Lower lobe of right lung (tissue), 2 donors: ENCODE measurements at regions not wholly inside any gene's neighbourhood (a gene's known extent, or its start where the extent isn't known, plus 50 kb on each side); places are given as distances from the start of the nearest gene placed in this dataset.

Experiments
- ATAC-seq, 2 donors: fragments of 200-7000 bp; cut with Tn5 transposase; one replicate each; pipeline ENCODE4 v1.9.1; 2020 to 2022; ENCODE audit warnings: mild to moderate bottlenecking in 2 of 2, moderate library complexity in 2 of 2
- DNase-seq: peaks from one replicate; pipeline ENCODE4 v3.0.0-alpha.2; 2020
- H3K27ac ChIP-seq: fragments of 200-600 bp; one replicate; pipeline ENCODE4 v1.8.0; 2022
- H3K27me3 ChIP-seq: fragments of 200-600 bp; one replicate; pipeline ENCODE4 v1.8.0; 2022; ENCODE audit warnings: low read depth
- H3K36me3 ChIP-seq: fragments of 200-600 bp; one replicate; pipeline ENCODE4 v1.8.0; 2022; ENCODE audit warnings: mild to moderate bottlenecking
- H3K4me1 ChIP-seq: fragments of 200-600 bp; one replicate; pipeline ENCODE4 v1.8.0; 2022
- H3K4me3 ChIP-seq: fragments of 200-600 bp; one replicate; pipeline ENCODE4 v1.8.0; 2022; ENCODE audit warnings: mild to moderate bottlenecking
- H3K9me3 ChIP-seq: fragments of 200-600 bp; one replicate; pipeline ENCODE4 v1.8.0; 2022
- CTCF ChIP-seq: fragments of 200-600 bp; IDR thresholded peaks from one replicate; pipeline ENCODE4 v1.8.0; 2022; ENCODE audit warnings: antibody characterized with exemption, mild to moderate bottlenecking
- intact Hi-C: fragments of 100-400 bp; cut with DNase I; formaldehyde crosslinking; loops from one replicate; pipeline ENCODE4 v1.11.0; 2022
- donor health status: DM: no; HTN: yes; CAD: no; lungs with severe emphysema.

DNA sequence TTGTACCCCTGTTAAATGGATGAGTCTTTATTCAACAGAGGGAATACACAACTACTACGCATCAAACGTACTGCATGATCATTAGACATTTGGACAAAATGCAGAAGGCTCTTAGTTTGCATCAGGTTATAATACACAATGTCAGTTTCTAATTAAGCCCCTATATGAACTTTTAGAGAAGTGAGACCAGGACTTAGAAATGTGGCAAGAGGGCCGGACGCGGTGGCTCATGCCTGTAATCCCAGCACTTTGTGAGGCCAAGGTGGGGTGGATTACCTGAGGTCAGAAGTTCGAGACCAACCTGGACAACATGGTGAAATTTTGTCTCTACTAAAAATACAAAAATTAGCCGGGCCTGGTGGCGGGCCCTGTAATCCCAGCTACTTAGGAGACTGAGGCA lies 76.3 kb upstream of the MGMT start:
- intact Hi-C loops = no loop called here
- no peak overlapping the region for H3K4me3 ChIP-seq
- H3K36me3 ChIP-seq = no peaks in the 10 kb centered on the region
- peaks cover 12% of the 10 kb centered on the region for H3K27me3 ChIP-seq
- ATAC-seq = no peak
- H3K9me3 ChIP-seq = no peaks in the 10 kb centered on the region
- TF ChIP-seq CTCF = no peak
- no peak for DNase-seq
- no peaks in the 10 kb centered on the region for H3K4me1 ChIP-seq
- H3K27ac ChIP-seq = no peak overlapping the region

GRCh38 chr10:129391464-129391863 lies 75.6 kb upstream of the MGMT start:
- no peak for ATAC-seq
- no peaks in the 10 kb centered on the region for H3K9me3 ChIP-seq
- peaks cover 12% of the 10 kb centered on the region for H3K27me3 ChIP-seq
- no peaks in the 10 kb centered on the region for H3K4me1 ChIP-seq
- H3K27ac ChIP-seq = no peak overlapping the region
- no peak for DNase-seq
- H3K36me3 ChIP-seq = no peaks in the 10 kb centered on the region
- intact Hi-C loops = no loop called here
- H3K4me3 ChIP-seq = no peak overlapping the region
- no peak for TF ChIP-seq CTCF

DNA sequence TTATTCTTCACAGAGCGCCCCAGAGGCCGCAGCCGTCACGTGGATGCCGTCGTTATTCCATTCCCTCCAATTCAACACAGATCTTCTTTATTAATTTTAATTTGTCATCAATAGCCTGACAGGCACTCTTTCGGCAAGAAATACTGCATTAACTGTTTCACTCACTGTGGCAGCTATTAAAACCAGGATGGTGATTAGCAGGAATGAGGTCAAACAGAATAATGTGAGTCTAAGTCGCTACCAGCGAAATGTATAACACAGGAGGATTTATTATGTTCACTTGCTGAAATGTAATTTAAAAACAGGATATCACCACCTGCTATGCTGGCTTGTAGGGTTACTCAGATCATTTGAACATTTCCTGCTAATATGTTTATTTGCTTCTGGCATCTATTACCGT lies 74.2 kb upstream of the MGMT start:
- Histone ChIP-seq H3K9me3 (no peaks in the 10 kb centered on the region), H3K4me1 (no peaks in the 10 kb centered on the region), H3K27me3 (peaks cover 12% of the 10 kb centered on the region), H3K27ac (no peak overlapping the region), H3K4me3 (no peak overlapping the region), H3K36me3 (no peaks in the 10 kb centered on the region)
- no peak for DNase-seq
- no peak for ATAC-seq
- intact Hi-C loops = no loop called here
- no peak for TF ChIP-seq CTCF

GRCh38 chr10:129393812-129394211 lies 73.2 kb upstream of the MGMT start:
- no peak for DNase-seq
- TF ChIP-seq CTCF = no peak
- ATAC-seq = no peak

GRCh38 chr10:129394518-129395328 lies 72.3 kb upstream of the MGMT start:
- no peak for TF ChIP-seq CTCF
- no peaks in the 10 kb centered on the region for H3K9me3 ChIP-seq
- intact Hi-C loops = no loop called here
- H3K27me3 ChIP-seq = peaks cover 12% of the 10 kb centered on the region
- H3K4me3 ChIP-seq = no peak overlapping the region
- H3K27ac ChIP-seq = no peak overlapping the region
- DNase-seq (no peak), ATAC-seq (no peak)
- H3K4me1 ChIP-seq = no peaks in the 10 kb centered on the region
- H3K36me3 ChIP-seq = no peaks in the 10 kb centered on the region

More at GRCh38 chr10:129393812-129394211, 73.2 kb upstream of the MGMT start:
- Histone ChIP-seq H3K27me3 (peaks cover 12% of the 10 kb centered on the region), H3K36me3 (no peaks in the 10 kb centered on the region), H3K4me1 (no peaks in the 10 kb centered on the region), H3K4me3 (no peak overlapping the region), H3K27ac (no peak overlapping the region), H3K9me3 (no peaks in the 10 kb centered on the region)
- intact Hi-C loops = no loop called here
